Liver (tissue), 8 donors: ENCODE measurements at regions not wholly inside any gene's neighbourhood (a gene's known extent, or its start where the extent isn't known, plus 50 kb on each side); places are given as distances from the start of the nearest gene placed in this dataset.

Source experiments
- DNase-seq: peaks from one replicate; pipeline ENCODE4 v3.0.0-alpha.2; 2017; ENCODE audit warnings: low spot score
- H3K27ac ChIP-seq, 2 donors: one replicate each; pipeline ENCODE4 v1.7.0; 2013; ENCODE audit warnings: inconsistent platforms in 2 of 2, low read length in 2 of 2, control low read depth in 1 of 2, low read depth in 1 of 2, mild to moderate bottlenecking in 1 of 2
- H3K27me3 ChIP-seq, 4 donors: one replicate each; pipeline versions ENCODE4 v1.6.1 to v1.7.0; 2013; ENCODE audit warnings: low read length in 3 of 4, inconsistent platforms in 1 of 4, mild to moderate bottlenecking in 1 of 4, moderate library complexity in 1 of 4; ENCODE audit not compliant: control insufficient read depth in 4 of 4, insufficient read depth in 4 of 4
- H3K36me3 ChIP-seq, 4 donors: one replicate each; pipeline versions ENCODE4 v1.6.1 to v1.7.0; 2013; ENCODE audit warnings: low read length in 3 of 4, mild to moderate bottlenecking in 3 of 4, low read depth in 1 of 4, moderate library complexity in 1 of 4; ENCODE audit not compliant: control insufficient read depth in 4 of 4, insufficient read depth in 3 of 4
- H3K4me1 ChIP-seq, 4 donors: one replicate each; pipeline versions ENCODE4 v1.6.1 to v1.7.0; 2013; ENCODE audit warnings: low read length in 3 of 4, mild to moderate bottlenecking in 3 of 4, moderate library complexity in 1 of 4; ENCODE audit not compliant: control insufficient read depth in 4 of 4, insufficient read depth in 4 of 4
- H3K4me3 ChIP-seq, 3 donors: one replicate each; pipeline versions ENCODE4 v1.6.1 to v1.7.0; 2013; ENCODE audit warnings: low read length in 3 of 3, control low read depth in 1 of 3, low read depth in 1 of 3, mild to moderate bottlenecking in 1 of 3
- H3K9ac ChIP-seq, 2 donors: one replicate each; pipeline ENCODE4 v1.7.0; 2013; ENCODE audit warnings: low read length in 2 of 2, mild to moderate bottlenecking in 2 of 2, moderate library complexity in 2 of 2, control low read depth in 1 of 2, low read depth in 1 of 2
- H3K9me3 ChIP-seq, 4 donors: one replicate each; pipeline versions ENCODE4 v1.6.1 to v1.7.0; 2013; ENCODE audit warnings: low read length in 3 of 4; ENCODE audit not compliant: control insufficient read depth in 4 of 4
- EGR1 ChIP-seq, 2 donors: IDR thresholded peaks; 2 replicates each; pipeline ENCODE4 v1.6.1; 2016 to 2018; ENCODE audit warnings: antibody characterized with exemption in 2 of 2, low read depth in 2 of 2
- FOXA1 ChIP-seq: IDR thresholded peaks from 2 replicates; pipeline ENCODE4 v1.6.1; 2016; ENCODE audit warnings: antibody characterized with exemption
- FOXA2 ChIP-seq: IDR thresholded peaks from 2 replicates; pipeline ENCODE4 v1.6.1; 2016; ENCODE audit warnings: antibody characterized with exemption
- GABPA ChIP-seq, 2 donors: IDR thresholded peaks in 1 of 2; conservative IDR thresholded peaks in 1 of 2; 2 replicates each; pipeline ENCODE4 v1.6.1; 2016; ENCODE audit warnings: antibody characterized with exemption in 2 of 2, mild to moderate bottlenecking in 1 of 2, moderate library complexity in 1 of 2
- HNF4A ChIP-seq, 2 donors: conservative IDR thresholded peaks; 2 replicates each; pipeline ENCODE4 v1.6.1; 2016; ENCODE audit warnings: antibody characterized with exemption in 2 of 2, mild to moderate bottlenecking in 2 of 2
- HNF4G ChIP-seq: IDR thresholded peaks from 2 replicates; pipeline ENCODE4 v1.6.1; 2016; ENCODE audit warnings: antibody characterized with exemption
- JUND ChIP-seq, 2 donors: IDR thresholded peaks; 2 replicates each; pipeline ENCODE4 v1.6.1; 2016; ENCODE audit warnings: antibody characterized with exemption in 2 of 2
- NR2F2 ChIP-seq: IDR thresholded peaks from 2 replicates; pipeline ENCODE4 v1.6.1; 2016; ENCODE audit warnings: antibody characterized with exemption
- RAD21 ChIP-seq, 2 donors: IDR thresholded peaks; 2 replicates each; pipeline ENCODE4 v1.6.1; 2016; ENCODE audit warnings: antibody characterized with exemption in 2 of 2, mild to moderate bottlenecking in 2 of 2
- RXRA ChIP-seq, 2 donors: IDR thresholded peaks; 2 replicates each; pipeline ENCODE4 v1.6.1; 2017 to 2018; ENCODE audit warnings: antibody characterized with exemption in 2 of 2, mild to moderate bottlenecking in 1 of 2
- SP1 ChIP-seq: IDR thresholded peaks from 2 replicates; pipeline ENCODE4 v1.6.1; 2018; ENCODE audit warnings: antibody characterized with exemption, mild to moderate bottlenecking
- TAF1 ChIP-seq: conservative IDR thresholded peaks from 2 replicates; pipeline ENCODE4 v1.6.1; 2016; ENCODE audit warnings: antibody characterized with exemption, mild to moderate bottlenecking
- YY1 ChIP-seq: IDR thresholded peaks from 2 replicates; pipeline ENCODE4 v1.6.1; 2016; ENCODE audit warnings: antibody characterized with exemption, mild to moderate bottlenecking
- WGBS: extraction: QIAGEN DNeasy Blood & Tissue Kit; methylation state at CpG from one replicate; pipeline ENCODE4 v1.1.7; 2013; 5-methylcytosine and 5-hydroxymethylcytosine counted together
- TF ChIP-seq, protein P1 (sequence below): IDR thresholded peaks from 2 replicates; pipeline ENCODE4 v1.6.1; 2016; ENCODE audit warnings: antibody characterized with exemption, mild to moderate bottlenecking
- TF ChIP-seq, protein P2 (sequence below): IDR thresholded peaks from 2 replicates; pipeline ENCODE4 v1.6.1; 2016; ENCODE audit warnings: antibody characterized with exemption
- TF ChIP-seq, protein P3 (sequence below): IDR thresholded peaks from 2 replicates; pipeline ENCODE4 v1.6.1; 2016; ENCODE audit warnings: antibody characterized with exemption
- TF ChIP-seq, protein P4 (sequence below): fragments of 150-350 bp; IDR thresholded peaks from 2 replicates; pipeline ENCODE4 v1.5.1; 2017; ENCODE audit warnings: improper control_type of control experiment, low read depth, low read length; ENCODE audit not compliant: missing input control
- TF ChIP-seq, protein P5 (sequence below): IDR thresholded peaks from 2 replicates; pipeline ENCODE4 v1.6.1; 2016; ENCODE audit warnings: antibody characterized with exemption
- donor health status: healthy.
- donor health status: healthy.
- donor health status: healthy.
- donor health status: healthy.
- donor health status: healthy.

DNA sequence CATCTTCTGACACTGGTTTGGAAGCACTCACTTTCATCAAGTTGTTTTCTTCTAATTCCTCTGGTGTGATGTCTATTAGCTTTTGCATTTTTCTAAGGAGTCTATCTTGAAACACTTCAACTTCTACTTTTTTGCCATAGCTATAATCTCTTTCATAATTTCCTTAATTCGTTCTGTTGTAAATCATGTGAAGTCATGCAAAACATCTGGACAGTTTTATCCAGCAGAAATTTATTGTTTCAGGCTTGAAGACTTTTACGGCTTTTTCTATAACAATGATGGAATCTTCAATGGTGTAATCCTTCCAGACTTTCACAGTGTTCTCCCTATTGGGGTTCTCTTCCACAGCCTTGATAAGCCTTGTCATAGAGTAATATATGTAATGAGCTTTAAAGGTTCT is 74.9 kb upstream of the PABPC4L start:
- 61% methylated on average over 2 of the region's 2 CpGs for WGBS
- no peak for DNase-seq
- no peaks in the 10 kb centered on the region for H3K4me1 ChIP-seq
- no peak for TF ChIP-seq HNF4G
- no peak for TF ChIP-seq RAD21 (IDR thresholded peaks at IDR 0.05)
- no peak for TF ChIP-seq YY1
- no peak for TF ChIP-seq JUND (IDR thresholded peaks at IDR 0.05)
- TF ChIP-seq FOXA2: no peak
- TF ChIP-seq FOXA1: no peak
- TF ChIP-seq, protein P1, sequence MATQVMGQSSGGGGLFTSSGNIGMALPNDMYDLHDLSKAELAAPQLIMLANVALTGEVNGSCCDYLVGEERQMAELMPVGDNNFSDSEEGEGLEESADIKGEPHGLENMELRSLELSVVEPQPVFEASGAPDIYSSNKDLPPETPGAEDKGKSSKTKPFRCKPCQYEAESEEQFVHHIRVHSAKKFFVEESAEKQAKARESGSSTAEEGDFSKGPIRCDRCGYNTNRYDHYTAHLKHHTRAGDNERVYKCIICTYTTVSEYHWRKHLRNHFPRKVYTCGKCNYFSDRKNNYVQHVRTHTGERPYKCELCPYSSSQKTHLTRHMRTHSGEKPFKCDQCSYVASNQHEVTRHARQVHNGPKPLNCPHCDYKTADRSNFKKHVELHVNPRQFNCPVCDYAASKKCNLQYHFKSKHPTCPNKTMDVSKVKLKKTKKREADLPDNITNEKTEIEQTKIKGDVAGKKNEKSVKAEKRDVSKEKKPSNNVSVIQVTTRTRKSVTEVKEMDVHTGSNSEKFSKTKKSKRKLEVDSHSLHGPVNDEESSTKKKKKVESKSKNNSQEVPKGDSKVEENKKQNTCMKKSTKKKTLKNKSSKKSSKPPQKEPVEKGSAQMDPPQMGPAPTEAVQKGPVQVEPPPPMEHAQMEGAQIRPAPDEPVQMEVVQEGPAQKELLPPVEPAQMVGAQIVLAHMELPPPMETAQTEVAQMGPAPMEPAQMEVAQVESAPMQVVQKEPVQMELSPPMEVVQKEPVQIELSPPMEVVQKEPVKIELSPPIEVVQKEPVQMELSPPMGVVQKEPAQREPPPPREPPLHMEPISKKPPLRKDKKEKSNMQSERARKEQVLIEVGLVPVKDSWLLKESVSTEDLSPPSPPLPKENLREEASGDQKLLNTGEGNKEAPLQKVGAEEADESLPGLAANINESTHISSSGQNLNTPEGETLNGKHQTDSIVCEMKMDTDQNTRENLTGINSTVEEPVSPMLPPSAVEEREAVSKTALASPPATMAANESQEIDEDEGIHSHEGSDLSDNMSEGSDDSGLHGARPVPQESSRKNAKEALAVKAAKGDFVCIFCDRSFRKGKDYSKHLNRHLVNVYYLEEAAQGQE: no peak
- TF ChIP-seq, protein P2, sequence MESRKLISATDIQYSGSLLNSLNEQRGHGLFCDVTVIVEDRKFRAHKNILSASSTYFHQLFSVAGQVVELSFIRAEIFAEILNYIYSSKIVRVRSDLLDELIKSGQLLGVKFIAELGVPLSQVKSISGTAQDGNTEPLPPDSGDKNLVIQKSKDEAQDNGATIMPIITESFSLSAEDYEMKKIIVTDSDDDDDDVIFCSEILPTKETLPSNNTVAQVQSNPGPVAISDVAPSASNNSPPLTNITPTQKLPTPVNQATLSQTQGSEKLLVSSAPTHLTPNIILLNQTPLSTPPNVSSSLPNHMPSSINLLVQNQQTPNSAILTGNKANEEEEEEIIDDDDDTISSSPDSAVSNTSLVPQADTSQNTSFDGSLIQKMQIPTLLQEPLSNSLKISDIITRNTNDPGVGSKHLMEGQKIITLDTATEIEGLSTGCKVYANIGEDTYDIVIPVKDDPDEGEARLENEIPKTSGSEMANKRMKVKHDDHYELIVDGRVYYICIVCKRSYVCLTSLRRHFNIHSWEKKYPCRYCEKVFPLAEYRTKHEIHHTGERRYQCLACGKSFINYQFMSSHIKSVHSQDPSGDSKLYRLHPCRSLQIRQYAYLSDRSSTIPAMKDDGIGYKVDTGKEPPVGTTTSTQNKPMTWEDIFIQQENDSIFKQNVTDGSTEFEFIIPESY: no peak
- TF ChIP-seq RXRA (IDR thresholded peaks at IDR 0.05): no peak
- TF ChIP-seq, protein P3, sequence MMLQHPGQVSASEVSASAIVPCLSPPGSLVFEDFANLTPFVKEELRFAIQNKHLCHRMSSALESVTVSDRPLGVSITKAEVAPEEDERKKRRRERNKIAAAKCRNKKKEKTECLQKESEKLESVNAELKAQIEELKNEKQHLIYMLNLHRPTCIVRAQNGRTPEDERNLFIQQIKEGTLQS: no peak
- TF ChIP-seq GABPA (IDR thresholded peaks at IDR 0.05 in 1 of 2, conservative IDR thresholded peaks at IDR 0.05 in 1 of 2): no peak
- TF ChIP-seq HNF4A (conservative IDR thresholded peaks at IDR 0.05): no peak
- TF ChIP-seq TAF1: no peak
- TF ChIP-seq, protein P4, sequence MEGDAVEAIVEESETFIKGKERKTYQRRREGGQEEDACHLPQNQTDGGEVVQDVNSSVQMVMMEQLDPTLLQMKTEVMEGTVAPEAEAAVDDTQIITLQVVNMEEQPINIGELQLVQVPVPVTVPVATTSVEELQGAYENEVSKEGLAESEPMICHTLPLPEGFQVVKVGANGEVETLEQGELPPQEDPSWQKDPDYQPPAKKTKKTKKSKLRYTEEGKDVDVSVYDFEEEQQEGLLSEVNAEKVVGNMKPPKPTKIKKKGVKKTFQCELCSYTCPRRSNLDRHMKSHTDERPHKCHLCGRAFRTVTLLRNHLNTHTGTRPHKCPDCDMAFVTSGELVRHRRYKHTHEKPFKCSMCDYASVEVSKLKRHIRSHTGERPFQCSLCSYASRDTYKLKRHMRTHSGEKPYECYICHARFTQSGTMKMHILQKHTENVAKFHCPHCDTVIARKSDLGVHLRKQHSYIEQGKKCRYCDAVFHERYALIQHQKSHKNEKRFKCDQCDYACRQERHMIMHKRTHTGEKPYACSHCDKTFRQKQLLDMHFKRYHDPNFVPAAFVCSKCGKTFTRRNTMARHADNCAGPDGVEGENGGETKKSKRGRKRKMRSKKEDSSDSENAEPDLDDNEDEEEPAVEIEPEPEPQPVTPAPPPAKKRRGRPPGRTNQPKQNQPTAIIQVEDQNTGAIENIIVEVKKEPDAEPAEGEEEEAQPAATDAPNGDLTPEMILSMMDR: no peak
- TF ChIP-seq NR2F2: no peak
- TF ChIP-seq SP1: no peak
- TF ChIP-seq, protein P5, sequence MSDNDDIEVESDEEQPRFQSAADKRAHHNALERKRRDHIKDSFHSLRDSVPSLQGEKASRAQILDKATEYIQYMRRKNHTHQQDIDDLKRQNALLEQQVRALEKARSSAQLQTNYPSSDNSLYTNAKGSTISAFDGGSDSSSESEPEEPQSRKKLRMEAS: no peak
- no peak for TF ChIP-seq EGR1 (IDR thresholded peaks at IDR 0.05; ENCODE audit: low read depth in 2 of 2)
- no peak overlapping the region for H3K9ac ChIP-seq
- H3K27ac ChIP-seq: no peak overlapping the region
- no peaks in the 10 kb centered on the region for H3K9me3 ChIP-seq
- no peaks in the 10 kb centered on the region for H3K27me3 ChIP-seq
- H3K4me3 ChIP-seq: no peak overlapping the region
- H3K36me3 ChIP-seq: no peaks in the 10 kb centered on the region
